Mesodermal cell (in vitro differentiated cells): ENCODE measurements at regions not wholly inside any gene's neighbourhood (a gene's known extent, or its start where the extent isn't known, plus 50 kb on each side); places are given as distances from the start of the nearest gene placed in this dataset.

Source experiments
- H3K27ac ChIP-seq: 2 replicates; pipeline ENCODE4 v1.7.0; 2013; ENCODE audit warnings: mild to moderate bottlenecking, low read depth, low read length, moderate library complexity; ENCODE audit not compliant: severe bottlenecking
- H3K36me3 ChIP-seq: 2 replicates; pipeline ENCODE4 v1.7.1; 2013; ENCODE audit warnings: mild to moderate bottlenecking, low read length, moderate library complexity; ENCODE audit not compliant: control insufficient read depth, insufficient read depth
- H3K4me1 ChIP-seq: one replicate; pipeline ENCODE4 v1.7.1; 2013; ENCODE audit warnings: mild to moderate bottlenecking, low read length; ENCODE audit not compliant: insufficient read depth, control insufficient read depth, poor library complexity, severe bottlenecking
- H3K4me3 ChIP-seq: 2 replicates; pipeline ENCODE4 v1.7.0; 2013; ENCODE audit warnings: low read length, control low read depth, mild to moderate bottlenecking; ENCODE audit not compliant: insufficient read depth, poor library complexity, severe bottlenecking; ENCODE audit errors: extremely low read depth
- H3K9me3 ChIP-seq: 2 replicates; pipeline ENCODE4 v1.7.1; 2013; ENCODE audit warnings: mild to moderate bottlenecking, low read length, moderate library complexity; ENCODE audit not compliant: control insufficient read depth
- WGBS, 2 experiments: methylation state at CpG; one replicate each; pipeline ENCODE4 v1.1.5; 2013; ENCODE audit warnings: missing lambda C conversion rate in 2 of 2; ENCODE audit not compliant: insufficient coverage in 2 of 2; 5-methylcytosine and 5-hydroxymethylcytosine counted together

DNA sequence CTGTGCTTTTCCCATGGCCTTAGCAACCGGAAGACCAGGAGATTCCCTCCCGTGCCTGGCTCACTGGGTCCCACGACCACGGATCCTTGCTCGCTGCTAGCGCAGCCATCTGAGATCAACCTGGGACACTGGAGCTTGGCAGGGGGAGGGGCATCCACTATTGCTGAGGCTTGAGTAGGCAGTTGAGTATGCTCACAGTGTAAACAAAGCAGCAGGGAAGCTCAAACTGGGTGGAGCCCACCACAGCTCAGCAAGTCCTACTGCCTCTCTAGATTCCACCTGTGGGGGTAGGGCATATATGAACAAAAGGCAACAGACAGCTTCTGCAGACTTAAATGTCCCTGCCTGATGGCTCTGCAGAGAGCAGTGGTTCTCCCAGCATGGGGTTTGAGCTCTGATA is 697.0 kb downstream of the SORCS1 start:
- Histone ChIP-seq H3K9me3 (no peaks in the 10 kb centered on the region), H3K27ac (no peak overlapping the region), H3K4me3 (no peak overlapping the region), H3K4me1 (no peaks in the 10 kb centered on the region), H3K36me3 (no peaks in the 10 kb centered on the region)
- WGBS, 2 experiments, result 90 to 92% methylated on average over 6 of the region's 6 CpGs

DNA sequence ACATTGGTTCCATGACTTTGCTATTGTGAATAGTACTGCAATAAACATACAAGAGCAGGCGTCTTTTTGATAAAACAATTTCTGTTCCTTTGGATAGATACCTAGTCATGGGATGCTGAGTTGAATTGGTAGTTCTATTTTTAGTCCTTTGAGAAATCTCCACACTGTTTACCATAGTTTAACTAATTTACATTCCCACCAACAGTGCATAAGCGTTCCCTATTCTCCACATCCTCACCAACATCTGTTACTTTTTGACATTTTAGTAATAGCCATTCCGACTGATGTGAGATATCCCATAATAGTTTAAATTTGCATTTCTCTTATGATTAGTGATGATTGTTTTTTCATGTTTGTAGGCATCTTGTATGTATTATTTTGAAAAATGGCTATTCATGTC is 707.0 kb downstream of the SORCS1 start:
- WGBS, 2 experiments, result 60% methylated on average over 1 of the region's 3 CpGs; no CpG with 5 or more reads in 1 of the 2 experiments
- Histone ChIP-seq H3K36me3 (no peaks in the 10 kb centered on the region), H3K9me3 (no peaks in the 10 kb centered on the region), H3K27ac (no peak overlapping the region), H3K4me1 (no peaks in the 10 kb centered on the region), H3K4me3 (no peak overlapping the region)

DNA sequence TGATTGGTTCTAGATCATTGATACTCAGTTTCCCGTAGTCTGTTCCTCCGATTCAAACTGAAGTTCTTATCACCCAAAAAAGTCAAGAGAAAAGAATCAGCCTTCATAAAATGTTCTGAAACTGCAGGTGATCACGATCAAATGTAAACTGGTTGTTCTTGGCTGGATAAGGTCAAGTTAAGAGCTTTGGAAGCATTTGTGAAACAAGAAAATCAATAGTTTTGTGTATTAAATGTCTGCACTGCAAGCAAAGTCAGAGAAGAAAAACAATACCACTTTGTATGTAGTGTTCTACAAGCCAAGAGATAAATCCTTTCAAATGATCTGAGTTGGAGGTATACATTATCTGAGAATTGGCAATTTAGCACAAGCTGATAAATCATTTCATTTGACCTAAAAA is 710.3 kb downstream of the SORCS1 start:
- Histone ChIP-seq H3K27ac (no peak overlapping the region), H3K4me1 (no peaks in the 10 kb centered on the region), H3K9me3 (no peaks in the 10 kb centered on the region), H3K4me3 (no peak overlapping the region), H3K36me3 (no peaks in the 10 kb centered on the region)
- WGBS, 2 experiments, result 86 to 100% methylated on average over 3 of the region's 3 CpGs

DNA sequence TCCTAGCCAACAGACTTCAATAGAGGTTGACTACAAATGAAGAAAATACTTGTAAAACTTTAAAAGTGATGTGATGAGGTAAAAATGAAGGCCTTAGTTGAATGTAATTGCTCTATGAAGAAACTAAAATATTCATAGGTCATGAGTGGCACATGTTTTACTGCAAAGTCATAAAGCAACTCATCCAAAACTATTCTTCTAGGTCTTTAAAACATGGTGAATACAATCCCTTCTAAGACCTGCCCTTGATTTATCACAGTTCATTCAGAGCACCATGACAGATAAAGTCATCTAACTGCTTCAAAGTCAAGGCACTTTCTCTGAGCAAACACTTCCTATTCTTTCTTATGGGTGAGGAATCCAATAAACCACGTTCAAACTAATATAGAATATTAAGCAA is 713.5 kb downstream of the SORCS1 start:
- no peak overlapping the region for H3K4me3 ChIP-seq
- H3K27ac ChIP-seq, result no peak overlapping the region
- H3K9me3 ChIP-seq, result no peaks in the 10 kb centered on the region
- H3K4me1 ChIP-seq, result no peaks in the 10 kb centered on the region
- H3K36me3 ChIP-seq, result no peaks in the 10 kb centered on the region
- no CpG with 5 or more reads among the region's 1 CpG for WGBS, 2 experiments

DNA sequence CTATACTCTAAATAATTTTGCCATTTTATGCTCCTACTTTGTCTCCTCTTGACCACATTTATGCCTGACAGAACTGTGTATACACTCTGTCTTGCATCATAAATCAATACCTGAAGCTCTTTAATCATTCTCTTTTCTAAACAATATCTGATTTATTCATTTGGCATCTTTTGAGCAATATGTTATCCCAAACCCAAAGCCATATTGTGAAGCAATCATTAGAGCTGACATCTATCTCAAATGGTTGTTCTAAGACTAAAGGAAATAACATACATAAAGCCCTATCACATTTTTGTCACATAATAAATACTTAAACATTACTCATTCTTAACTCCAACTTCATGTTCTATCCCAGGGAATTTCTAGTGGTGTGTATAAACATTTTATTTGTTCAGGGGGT is 717.6 kb downstream of the SORCS1 start:
- H3K36me3 ChIP-seq, result no peaks in the 10 kb centered on the region
- H3K4me1 ChIP-seq, result no peaks in the 10 kb centered on the region
- H3K9me3 ChIP-seq, result no peaks in the 10 kb centered on the region
- no peak overlapping the region for H3K4me3 ChIP-seq
- no peak overlapping the region for H3K27ac ChIP-seq

DNA sequence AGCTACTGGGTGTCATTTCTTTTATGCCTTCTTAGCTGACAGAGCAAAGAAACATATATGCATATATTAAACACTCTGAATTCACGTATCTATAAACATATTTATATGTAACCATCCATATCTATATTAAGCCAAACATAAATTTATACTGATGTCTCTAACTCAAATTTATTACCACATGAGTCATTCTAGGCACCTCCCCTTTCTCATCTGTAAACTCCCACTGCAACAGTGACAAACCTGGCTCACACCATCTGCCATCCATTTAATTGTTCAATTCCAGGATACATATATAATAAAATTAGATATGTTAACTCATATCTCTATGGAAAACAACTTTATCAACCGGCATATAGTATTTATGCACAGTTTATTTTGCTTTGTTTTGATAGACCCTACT is 722.3 kb downstream of the SORCS1 start:
- Histone ChIP-seq H3K27ac (no peak overlapping the region), H3K4me3 (no peak overlapping the region)
- WGBS, 2 experiments, result 100% methylated on average over 1 of the region's 2 CpGs; no CpG with 5 or more reads in 1 of the 2 experiments

DNA sequence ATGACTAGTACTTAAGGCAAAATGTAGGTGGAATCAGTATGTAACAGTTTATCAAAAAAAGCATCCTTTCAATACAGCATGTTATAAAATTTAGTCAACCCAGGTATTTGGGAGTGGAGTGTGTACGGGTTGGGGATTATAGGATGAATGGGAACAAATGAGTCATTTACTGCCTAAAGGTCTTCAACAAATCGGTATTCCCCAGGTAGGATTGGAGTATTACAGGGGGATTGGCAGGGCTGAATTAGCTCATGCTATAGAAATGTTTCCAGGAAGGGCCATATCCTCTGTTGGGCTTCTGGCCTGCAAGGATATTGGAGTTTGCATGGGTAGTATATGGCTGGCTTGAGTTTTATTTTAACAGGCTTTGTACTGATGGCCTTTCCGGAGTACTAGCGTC is 723.7 kb downstream of the SORCS1 start:
- Histone ChIP-seq H3K36me3 (no peaks in the 10 kb centered on the region), H3K9me3 (no peaks in the 10 kb centered on the region), H3K4me1 (no peaks in the 10 kb centered on the region), H3K27ac (no peak overlapping the region), H3K4me3 (no peak overlapping the region)
- WGBS, 2 experiments, result 86 to 90% methylated on average over 2 of the region's 4 CpGs

More for the DNA sequence above, 722.3 kb downstream of the SORCS1 start:
- H3K4me1 ChIP-seq, result no peaks in the 10 kb centered on the region
- no peaks in the 10 kb centered on the region for H3K36me3 ChIP-seq
- no peaks in the 10 kb centered on the region for H3K9me3 ChIP-seq

DNA sequence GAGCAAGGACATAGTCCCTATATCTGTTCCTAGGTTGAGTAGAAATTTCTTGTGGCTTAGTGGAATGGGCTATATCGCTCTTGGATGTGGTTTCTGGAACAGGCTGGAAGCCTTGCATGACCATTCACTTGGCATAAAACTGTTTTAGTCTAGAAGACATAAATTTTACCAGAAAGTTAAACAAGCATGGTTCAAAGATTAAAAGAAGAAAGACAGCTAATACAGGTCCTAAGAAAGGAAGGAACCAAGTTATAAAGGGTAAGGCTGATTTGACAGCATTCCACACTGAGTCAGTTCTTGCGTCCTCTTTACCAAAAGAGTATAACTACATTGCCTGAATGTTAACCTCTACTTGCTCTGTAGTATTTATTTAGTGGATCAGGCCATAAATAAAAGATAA is 724.2 kb downstream of the SORCS1 start:
- H3K27ac ChIP-seq, result no peak overlapping the region
- 100% methylated on average over 1 of the region's 2 CpGs; no CpG with 5 or more reads in 1 of the 2 experiments for WGBS, 2 experiments

DNA sequence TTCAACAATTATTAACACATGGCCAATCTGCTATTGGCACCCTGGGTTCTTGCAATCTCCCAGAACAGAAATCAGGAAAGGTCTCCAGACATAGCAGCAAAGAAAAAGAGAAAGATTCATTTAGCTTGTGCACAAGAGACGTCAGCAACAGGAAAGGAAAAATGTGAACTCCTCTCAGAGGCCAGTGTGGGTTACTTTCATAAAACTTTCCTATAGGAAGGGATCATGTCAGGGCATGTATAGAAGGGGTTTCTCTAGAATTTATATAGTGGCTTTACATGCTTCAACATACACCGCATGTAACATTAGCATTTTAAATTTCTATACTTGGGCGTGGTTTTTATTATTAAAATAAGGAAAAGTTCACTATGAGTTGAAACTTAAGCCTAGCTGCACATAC is 725.1 kb downstream of the SORCS1 start:
- no peak overlapping the region for H3K4me3 ChIP-seq
- no peak overlapping the region for H3K27ac ChIP-seq
- no peaks in the 10 kb centered on the region for H3K36me3 ChIP-seq
- WGBS, 2 experiments, result 83% methylated on average over 1 of the region's 3 CpGs; no CpG with 5 or more reads in 1 of the 2 experiments
- no peaks in the 10 kb centered on the region for H3K9me3 ChIP-seq
- no peaks in the 10 kb centered on the region for H3K4me1 ChIP-seq

More for the DNA sequence above, 724.2 kb downstream of the SORCS1 start:
- no peak overlapping the region for H3K4me3 ChIP-seq
- no peaks in the 10 kb centered on the region for H3K9me3 ChIP-seq
- H3K4me1 ChIP-seq, result no peaks in the 10 kb centered on the region
- H3K36me3 ChIP-seq, result no peaks in the 10 kb centered on the region

DNA sequence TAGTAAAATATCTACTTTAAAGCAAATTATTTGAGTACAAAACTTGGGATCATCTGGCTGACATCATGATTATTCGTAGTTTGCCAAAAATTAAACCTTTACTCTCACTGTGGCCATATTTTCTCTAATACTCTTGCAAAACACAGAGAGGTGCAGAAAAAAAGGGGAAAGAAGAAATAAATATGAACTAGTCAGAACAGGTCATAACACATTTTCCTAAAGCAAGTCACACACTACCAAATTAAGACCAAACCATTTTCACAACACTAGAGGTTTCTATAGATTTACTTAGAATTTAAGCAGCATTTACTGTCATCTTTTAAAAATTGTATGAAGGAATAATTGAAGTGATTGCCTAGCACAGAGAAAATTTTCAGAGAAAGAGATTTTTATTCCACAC is 726.1 kb downstream of the SORCS1 start:
- Histone ChIP-seq H3K36me3 (no peaks in the 10 kb centered on the region), H3K9me3 (no peaks in the 10 kb centered on the region), H3K27ac (no peak overlapping the region), H3K4me1 (no peaks in the 10 kb centered on the region), H3K4me3 (no peak overlapping the region)
- no CpG with 5 or more reads among the region's 1 CpG for WGBS, 2 experiments

DNA sequence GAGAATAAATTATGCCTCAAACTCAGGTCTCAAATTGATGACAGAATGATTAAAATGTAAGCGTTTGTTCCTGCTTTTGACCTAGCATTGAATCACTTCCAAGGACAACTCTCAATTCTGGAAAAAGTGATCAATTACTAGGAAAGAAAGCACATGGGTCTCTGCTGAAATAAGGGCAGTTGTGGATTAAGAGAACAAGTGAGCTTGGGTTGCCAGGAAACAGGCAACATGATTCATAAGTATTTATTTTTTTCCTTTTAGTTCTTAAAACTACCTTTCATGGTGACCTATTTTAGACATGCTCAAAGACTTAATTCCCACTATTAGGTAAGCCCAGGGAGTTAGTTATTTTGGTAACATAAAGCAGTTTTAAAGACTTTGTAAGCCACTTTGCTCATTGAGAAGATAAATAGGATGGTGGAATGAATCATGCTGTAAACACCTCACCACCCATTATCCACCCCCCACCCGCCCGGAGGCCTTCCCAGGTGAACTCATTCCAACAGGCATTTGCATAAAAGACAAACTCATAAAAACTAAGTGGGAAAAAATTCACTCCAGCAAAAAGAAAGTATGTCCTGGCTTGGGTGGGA is 728.3 kb downstream of the SORCS1 start:
- no peak overlapping the region for H3K27ac ChIP-seq
- 80% methylated on average over 1 of the region's 3 CpGs; no CpG with 5 or more reads in 1 of the 2 experiments for WGBS, 2 experiments

More for the DNA sequence above, 728.3 kb downstream of the SORCS1 start:
- no peaks in the 10 kb centered on the region for H3K4me1 ChIP-seq
- H3K4me3 ChIP-seq, result no peak overlapping the region
- H3K9me3 ChIP-seq, result no peaks in the 10 kb centered on the region
- no peaks in the 10 kb centered on the region for H3K36me3 ChIP-seq
